ENCODE measurements at regions not wholly inside any gene's neighbourhood (a gene's known extent, or its start where the extent isn't known, plus 50 kb on each side); places are given as distances from the start of the nearest gene placed in this dataset.

DNA sequence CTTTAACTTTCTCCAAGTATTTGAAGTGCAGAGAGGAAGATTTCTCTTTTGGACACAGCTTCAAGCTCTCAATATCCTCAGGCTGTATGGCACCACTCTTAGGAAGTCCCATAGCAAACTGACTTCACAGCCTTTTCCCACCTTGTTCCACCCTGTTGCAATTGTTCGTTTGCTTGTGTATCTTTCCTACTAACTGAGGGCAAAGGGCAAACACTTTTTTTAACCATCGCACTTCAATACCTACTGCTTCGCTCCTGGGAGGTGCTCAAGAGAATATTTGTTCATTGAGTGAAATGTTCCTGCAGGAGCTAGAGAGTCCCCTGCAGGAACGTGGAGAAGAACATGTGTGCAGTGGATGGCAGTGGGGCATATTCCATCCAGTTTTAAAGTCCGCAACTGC is 638.6 kb downstream of the BCOR start:
- no peak for DNase-seq (ENCODE audit: low read depth in 3 of 3, low spot score in 1 of 3)

DNA sequence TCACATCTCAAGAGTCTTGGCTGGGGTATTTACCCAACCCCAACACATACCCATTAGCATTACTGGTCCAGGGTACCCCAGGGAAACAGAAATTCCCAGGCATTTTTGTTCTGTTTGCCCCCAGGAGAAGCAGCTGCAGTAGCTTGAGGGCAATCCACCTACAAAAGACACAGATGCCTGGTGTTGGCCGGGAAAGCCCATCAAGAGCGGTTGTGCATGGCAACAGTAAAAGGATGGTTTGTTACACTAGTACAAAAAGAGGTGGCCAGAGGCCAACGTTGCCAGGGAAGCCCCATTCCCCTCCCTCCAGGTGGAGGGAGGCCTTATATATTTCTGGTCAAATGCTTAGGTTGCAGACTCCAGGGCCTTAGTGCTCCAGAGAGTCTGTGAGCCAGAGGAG is 637.8 kb downstream of the BCOR start:
- DNase-seq (ENCODE audit: low read depth in 3 of 3, low spot score in 1 of 3) = no peak

DNA sequence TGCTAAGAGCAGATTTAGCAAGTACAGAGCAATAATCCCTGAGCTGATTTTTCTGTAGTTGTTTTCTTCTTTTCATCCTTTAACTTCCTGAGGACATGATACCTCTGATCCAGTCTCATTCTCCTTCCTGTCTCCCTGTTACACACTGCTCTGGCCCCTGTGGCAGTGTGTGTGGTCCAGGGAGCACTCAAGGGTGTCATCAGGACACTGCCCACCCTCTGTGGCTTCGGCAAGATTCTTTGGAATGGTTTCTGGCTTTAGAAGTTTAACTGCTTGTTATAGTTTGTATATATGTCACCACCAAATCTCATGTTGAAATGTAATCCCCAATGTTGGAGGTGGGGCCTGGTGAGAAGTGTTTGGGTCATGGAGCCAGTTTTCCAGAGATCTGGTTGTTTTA is 637.3 kb downstream of the BCOR start:
- no peak for DNase-seq (ENCODE audit: low read depth in 3 of 3, low spot score in 1 of 3)

DNA sequence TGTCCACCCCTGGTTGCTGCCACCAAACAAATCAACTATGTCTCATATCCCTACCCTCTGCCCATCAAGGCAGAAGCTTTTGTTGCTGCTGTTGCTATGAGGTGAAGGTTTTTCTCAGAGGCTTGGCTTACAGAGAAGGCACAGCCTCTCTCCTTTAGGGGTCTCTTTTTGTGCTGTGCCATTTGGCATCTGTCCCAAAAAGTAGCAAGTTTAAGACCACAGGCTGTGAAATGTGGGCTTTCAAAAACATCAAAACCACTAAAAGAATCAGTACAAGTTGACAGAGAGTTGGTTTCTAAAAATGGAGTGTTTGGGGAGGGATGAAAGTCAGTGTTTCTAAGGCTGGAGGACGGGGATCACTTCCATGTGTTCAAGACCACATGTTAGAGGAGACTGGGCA is 634.9 kb downstream of the BCOR start:
- DNase-seq (ENCODE audit: low read depth in 3 of 3, low spot score in 1 of 3) = no peak

DNA sequence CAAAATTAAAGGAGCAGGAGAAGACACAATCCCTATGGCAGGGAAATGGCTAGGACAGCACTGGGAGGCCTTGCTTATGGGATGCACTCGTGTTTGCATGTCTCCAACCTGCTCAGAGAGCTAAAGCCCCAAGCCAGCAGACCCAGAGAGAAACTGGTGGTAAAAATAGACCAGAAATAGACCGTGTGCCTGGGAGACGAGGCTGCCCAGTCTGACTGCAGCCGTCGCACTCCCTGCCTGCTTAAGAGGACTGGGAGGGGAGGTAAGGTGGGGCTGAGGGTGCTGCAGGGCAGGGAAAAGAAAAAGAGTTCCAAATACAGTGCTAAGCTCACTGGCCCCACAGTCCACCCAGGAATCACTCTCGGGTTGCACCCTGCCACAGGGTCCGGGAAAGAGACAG is 633.5 kb downstream of the BCOR start:
- DNase-seq (ENCODE audit: low read depth in 3 of 3, low spot score in 1 of 3) = no peak

DNA sequence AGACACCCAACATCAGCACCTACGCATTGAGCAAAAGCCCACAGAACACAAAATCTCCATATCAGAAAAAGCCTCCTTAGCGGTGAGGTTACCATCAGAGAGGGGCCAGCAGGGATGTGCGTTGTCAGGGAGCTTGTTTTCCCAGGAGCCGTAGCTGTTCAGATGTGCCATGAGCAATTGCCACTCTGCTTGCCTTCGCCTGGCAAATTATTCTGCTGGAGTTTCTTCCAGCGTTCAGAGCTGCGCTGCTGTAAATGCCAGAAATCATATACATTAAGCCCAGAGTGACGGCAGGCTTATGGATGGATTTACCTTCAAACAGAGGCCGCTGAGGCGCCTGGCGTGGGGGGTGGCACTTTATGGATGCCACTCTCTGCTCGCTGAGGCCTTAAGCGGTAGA is 632.3 kb downstream of the BCOR start:
- no peak for DNase-seq (ENCODE audit: low read depth in 3 of 3, low spot score in 1 of 3)

DNA sequence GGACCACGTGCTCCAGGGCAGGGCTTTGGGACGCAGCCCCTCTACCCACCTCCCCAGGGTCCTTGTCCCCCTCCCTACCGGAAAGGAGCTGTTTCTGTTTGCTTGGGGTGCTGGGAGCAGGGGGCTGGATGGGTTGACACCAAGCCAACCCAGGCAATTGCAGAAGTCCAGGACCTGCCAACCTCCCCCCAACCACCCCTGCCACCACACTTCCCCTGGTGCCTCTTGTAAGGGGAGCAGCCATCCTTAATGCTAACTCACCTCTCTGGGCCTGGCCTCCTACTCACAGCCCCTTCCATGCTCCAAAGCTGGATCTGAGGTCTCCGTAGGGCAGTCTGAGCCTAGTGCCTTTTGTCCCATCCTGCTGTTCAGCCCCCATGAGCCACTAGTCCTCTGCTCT is 631.9 kb downstream of the BCOR start:
- DNase-seq (ENCODE audit: low read depth in 3 of 3, low spot score in 1 of 3) = no peak

DNA sequence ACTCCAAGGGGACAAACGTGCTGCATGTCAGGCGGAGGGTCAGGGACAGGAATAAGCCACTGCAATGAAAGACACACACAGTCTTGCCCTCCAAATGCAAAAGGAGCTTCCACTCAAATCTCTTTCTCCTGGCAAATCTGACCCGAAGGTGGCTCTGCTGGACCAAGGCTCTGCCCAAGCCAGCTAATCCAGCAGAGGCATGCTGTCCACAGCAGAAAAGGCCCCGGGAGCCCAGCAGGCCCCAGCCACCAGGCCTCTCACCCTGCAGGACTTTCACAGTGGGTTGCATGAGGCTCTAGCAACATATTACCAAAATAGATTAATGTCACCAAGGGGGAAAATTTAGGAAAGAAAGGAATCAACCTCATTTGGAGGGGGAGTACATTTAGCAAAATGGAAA is 628.6 kb downstream of the BCOR start:
- DNase-seq (ENCODE audit: low read depth in 3 of 3, low spot score in 1 of 3) = no peak

DNA sequence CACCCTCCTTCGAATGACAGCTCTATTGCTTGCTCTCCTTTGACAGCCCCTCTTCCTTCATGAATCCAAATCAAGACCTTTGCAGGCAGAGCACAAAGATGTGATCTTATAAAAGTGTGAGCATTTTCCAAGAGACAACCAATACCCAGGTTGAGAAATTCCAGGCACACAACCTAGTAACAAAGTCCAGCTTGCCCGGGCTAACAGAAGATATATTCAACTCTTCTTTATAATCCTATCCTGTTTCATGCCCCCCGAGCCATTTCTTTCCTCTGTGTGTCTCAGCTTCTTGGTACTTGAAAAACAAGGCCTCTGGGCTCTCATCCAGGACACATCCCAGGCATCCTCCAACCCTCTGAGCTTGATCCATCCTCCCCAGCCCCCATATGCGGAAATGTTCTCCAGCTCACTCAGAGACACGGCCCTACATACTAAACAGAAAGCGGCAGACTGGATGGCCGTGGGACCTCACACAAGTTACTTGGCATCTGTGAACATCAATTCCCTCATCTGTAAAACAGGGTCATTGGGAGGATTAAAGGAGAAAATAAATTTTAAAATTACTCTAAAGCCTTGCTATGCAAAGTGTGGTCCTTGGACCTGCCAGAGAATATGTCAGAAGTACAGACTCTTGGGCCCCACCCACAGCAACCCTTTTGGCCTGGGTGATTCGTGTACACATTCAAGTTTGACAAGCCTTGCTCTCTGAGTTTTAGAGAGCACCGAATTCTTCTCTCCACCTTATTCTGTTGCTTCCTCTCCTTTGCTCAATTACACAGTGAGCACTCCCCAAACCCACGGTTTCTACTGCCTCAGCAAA is 627.0 kb downstream of the BCOR start:
- DNase-seq (ENCODE audit: low read depth in 3 of 3, low spot score in 1 of 3) = no peak

DNA sequence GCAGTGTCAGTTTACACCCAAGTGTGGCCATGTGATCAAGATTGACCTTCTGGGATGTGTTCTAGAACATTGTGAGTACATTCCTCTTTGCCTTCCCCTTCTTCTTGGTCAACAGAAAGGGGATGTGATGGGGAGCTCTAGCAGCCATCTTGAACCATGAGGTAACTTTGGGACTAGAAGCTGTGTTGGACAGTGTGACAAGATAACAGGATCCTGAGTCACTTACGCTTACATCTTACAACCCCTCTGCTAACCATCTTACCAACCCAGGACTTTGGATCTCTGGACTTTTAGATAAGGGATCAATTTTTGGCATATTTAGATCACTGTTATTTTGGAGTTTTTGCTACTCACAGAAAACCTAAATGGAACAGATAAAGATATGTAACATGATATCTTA is 625.6 kb downstream of the BCOR start:
- DNase-seq (ENCODE audit: low read depth in 3 of 3, low spot score in 1 of 3) = no peak

DNA sequence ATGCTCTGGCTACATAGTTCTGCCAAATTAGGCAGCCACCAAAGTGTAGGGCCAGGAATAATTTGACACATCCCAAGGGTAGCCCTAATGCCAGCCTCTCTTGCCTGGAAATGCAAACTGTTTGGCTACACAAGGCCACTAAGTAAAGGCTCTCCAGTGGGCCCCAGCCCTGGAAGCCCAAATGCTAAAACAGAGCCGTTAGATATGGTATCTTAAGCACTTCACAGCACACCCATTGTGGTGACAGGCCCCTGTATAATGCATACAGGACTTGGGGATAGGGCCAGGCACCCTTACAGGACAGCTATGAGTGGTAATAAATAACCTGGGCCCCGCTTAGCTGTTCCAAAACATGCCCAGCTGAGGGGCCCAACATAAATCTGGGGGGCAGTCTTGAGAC is 623.9 kb downstream of the BCOR start:
- no peak for DNase-seq (ENCODE audit: low read depth in 3 of 3, low spot score in 1 of 3)

DNA sequence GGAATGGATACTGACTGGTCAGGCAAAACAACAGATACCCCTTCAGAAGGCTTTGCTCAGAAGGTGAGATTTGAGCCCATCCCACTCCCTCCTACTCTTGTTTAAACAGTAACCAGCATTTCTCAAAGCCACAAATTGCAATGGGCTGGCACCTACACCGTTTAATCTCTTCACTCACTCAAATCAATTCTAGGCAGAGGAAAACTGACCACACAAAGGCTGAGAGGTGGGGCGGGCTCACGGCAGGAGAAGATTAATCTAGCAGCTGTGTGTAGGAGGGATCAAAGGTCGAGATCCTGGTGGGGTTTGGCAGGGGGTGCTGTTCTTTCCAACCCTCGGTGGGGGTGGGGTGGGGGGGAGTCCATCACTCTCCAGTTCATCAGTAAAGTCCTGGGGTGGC is 622.4 kb downstream of the BCOR start:
- no peak for DNase-seq (ENCODE audit: low read depth in 3 of 3, low spot score in 1 of 3)

DNA sequence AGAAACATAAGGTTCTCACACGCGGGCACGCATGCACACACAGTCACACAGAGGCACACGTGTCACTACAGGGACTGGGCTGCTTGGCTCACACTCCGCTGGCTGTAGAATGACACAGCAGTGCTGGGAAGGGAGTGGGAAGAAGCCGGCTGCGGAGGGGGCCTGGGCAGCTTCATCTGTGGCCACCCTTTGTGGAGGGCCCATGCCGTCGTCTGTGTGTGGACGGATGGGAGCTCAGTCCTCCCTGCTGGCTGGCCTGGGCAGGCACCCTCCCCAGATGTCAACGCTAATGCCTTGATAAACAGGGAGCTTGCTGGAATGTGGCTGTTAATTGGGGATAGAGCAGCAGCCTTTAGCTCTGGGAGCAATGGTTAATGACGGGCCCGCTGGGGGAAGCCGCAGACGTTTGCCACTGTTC is 621.1 kb downstream of the BCOR start:
- DNase-seq (ENCODE audit: low read depth in 3 of 3, low spot score in 1 of 3) = no peak

DNA sequence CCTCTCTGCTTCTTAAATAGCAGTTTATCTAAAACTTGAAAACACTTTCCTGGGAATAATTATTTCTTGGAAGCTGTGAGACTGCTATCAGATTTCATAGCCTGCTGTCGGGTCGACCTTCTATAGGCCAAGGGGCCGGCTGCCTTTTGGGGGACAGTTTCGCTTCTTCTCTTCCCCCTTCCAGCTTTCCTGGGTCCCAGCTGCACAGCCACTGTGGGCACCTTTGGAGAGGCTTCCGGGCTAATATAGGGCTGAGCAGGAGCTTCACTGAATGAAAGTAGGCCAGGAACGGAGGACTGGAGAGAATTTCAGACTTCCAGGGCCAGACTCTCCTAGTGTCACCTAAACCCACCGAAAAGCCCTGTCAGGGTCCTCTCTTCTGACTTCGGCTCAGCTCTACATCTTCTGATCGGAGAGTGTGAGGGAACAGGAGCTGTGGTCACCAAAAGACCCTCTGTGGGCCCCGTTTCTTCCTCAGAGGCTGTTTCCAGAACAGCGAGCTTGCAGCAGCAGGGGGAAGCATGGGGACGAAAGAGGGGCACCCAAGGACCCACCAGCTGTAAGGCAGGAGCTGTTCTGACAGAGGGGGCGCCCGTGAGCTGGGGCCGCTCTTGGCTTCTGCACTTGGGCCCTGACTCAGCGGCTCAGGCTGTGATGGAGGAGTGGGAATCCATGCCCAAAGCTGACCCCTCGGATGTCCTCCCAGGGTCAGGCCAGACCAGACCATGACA is 620.6 kb downstream of the BCOR start:
- no peak for DNase-seq (ENCODE audit: low read depth in 3 of 3, low spot score in 1 of 3)

DNA sequence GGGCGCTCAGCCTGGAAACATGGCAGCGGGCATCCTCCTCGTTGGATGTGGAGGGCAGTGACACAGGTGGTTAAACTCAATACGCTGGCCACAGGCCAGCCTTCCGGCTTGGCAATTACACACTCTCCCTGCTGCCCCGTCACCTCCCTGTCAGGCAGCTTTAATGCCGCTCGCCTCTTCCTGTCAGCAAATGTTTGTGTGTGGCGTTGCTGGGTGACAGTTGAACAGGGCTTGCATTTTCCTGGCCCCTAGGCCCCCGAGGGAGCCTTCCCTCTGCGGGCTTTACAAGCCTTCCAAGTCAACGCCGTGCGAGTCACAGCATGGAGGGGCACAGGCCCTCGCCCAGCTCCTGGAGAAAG is 620.0 kb downstream of the BCOR start:
- no peak for DNase-seq (ENCODE audit: low read depth in 3 of 3, low spot score in 1 of 3)

DNA sequence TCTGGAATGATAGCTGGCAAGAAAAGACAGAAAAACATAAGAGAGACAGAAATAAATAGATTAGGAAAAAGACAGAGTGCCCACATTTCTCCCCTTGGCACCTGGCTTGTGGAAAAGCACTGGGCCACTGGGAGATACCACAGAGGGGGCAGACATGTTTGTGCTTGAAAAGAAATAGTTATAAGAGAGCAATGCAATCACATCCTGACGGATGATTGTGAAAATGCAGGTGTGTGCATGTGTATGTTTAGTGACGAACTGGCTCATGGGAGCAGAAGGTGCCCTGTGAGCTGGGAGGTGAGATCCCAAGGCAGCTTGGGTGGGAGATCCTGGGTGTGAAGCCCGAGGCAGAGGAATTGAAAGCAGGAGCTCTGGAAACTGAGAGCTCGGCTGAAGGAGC is 617.9 kb downstream of the BCOR start:
- no peak for DNase-seq (ENCODE audit: low read depth in 3 of 3, low spot score in 1 of 3)

DNA sequence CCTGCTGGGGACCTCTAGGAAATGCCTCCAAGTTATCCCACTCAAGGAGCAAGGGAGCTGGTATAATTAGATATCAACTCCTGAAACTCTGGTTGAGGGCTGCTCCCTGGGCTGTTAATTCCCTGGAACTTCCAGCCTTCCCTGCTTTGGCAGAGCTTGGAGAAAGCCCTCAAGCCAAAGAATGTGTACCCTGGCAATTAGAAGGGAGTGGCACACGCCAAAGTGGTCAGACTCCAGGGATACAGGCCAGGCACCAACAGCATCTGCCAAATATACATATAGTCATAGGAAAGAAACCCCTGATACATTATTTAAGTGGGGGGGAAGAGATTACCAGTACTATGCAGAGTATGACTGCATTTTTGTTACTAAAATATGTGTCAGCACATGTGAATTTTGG is 616.8 kb downstream of the BCOR start:
- no peak for DNase-seq (ENCODE audit: low read depth in 3 of 3, low spot score in 1 of 3)

DNA sequence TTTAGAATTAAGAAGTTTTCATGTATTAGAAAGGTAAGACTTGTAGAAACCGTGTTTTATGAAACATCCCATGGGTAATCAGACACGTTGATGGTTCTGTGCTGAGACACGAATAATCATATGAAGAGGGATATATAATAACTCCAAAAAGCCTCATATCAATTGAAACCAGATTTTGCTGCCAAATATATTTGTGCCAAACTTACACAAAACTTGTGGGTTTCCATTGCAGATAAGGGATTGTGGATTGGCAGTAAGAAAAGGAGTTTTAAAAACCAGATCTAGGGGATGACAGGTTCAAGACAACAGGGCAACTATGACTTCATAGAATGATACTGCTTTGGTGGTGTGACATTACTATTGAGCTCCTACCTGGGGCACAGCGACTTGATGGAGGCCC is 616.1 kb downstream of the BCOR start:
- no peak for DNase-seq (ENCODE audit: low read depth in 3 of 3, low spot score in 1 of 3)

DNA sequence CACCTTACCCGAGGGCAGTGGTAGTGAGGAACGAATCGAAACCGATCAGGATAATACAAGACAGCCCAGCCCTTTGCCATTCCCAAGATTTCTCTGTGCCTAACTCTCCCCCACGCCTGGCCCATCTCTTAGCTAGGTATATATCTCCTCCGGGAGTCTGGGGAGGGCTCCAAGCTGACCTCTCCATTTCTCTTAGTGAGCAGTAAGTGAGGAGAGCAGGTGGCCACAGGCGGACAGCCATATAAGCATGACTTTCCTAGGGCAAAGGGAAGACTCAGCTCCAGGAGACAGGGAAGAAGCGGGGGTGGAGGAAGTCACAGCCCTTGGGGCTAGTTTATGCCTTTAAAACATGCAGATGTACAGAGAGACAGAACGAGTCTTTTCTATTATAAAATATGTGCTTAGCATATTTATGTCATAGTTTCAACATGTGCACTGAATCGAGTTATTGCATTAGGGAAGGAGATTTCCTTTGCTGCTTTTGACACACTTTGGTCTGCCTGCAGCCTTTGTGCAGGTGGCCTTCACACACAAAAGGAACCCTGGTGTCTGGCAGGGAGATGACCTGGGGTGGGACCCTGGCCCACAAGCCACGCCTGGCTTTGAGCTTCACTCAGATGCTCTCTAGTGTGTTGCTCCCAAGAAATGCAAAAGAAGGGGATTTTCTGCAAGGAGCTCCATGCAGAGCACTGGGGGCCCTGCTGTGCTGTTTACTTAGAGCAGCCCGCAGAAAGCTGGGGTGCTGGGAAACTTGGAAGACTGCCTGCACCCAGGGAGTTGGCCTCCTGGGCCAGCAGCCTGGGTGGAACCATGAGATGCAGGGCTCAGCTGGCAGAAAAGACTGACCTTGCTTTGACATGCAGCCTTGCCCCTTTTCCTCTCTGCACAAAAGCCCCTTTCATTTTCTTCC is 613.3 kb downstream of the BCOR start:
- DNase-seq (ENCODE audit: low read depth in 3 of 3, low spot score in 1 of 3) = no peak

DNA sequence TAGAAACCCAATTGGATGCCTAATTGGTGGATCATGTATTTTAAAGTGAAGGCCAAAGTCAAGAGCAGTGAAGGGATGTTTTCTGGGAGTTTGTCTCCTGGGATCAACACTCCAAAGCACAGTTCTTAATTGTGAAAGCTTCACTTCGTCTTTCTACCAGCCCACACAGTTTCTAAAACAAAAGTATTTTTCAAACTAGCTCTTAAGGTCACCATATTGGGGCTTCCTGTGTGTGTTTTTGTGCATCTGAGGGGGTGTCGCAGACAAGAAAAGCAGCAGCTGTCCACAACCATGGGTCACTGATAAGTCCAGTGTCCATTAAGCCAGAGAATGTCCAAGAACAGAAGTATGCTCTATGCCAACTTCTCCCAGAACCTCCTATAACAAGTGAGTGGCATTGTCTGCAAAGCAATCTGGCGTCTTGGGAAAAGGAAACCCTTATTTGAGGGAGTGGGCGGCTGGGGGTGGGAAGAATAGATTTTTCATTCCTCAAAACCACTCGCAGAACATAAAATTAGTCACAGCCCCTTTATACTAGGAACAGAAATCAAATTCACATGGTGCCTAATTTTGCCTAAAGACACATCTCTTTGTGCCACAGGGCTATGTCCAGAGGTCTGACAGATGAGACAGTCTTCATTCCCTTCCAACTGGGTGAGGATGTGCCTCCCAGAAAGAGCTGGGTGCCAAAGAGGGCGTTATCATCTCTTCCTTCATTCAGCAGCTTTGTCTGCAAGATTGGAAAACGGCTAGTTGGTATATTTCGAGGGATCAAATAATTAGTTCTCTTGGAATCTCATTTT is 610.4 kb downstream of the BCOR start:
- DNase-seq (ENCODE audit: low read depth in 3 of 3, low spot score in 1 of 3) = no peak

DNA sequence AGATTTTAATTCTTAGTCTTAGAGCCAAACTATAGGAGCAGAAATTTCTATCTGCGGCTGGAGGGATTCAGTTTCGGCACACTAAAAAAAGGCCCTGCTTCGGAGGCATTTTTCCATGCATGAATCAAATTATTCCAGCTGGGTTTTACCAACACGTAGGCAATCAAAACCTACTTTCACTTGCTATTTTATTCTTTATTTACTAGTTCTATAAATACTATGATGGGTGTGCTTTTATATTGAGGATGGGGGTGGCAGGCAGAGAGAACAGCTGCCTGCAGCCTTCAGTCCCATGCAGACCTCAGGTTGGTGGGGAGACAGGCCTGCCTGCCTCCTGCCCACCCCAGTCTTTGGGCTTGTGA is 609.8 kb downstream of the BCOR start:
- DNase-seq (ENCODE audit: low read depth in 3 of 3, low spot score in 1 of 3) = no peak
